ENCODE measurements at regions not wholly inside any gene's neighbourhood (a gene's known extent, or its start where the extent isn't known, plus 50 kb on each side); places are given as distances from the start of the nearest gene placed in this dataset.

GRCh38 chr13:111629457-111629856, 309.0 kb downstream of the TEX29 start:
- TF ChIP-seq CTCF (IDR thresholded peaks at IDR 0.05 in 8 of 11, conservative IDR thresholded peaks at IDR 0.05 in 3 of 11) (no peak), POLR2A (IDR thresholded peaks at IDR 0.05) (no peak), POLR2AphosphoS5 (IDR thresholded peaks at IDR 0.05) (no peak)

Measured in spleen (tissue), 7 donors.